ENCODE measurements at regions not wholly inside any gene's neighbourhood (a gene's known extent, or its start where the extent isn't known, plus 50 kb on each side); places are given as distances from the start of the nearest gene placed in this dataset.

- peaks cover 0 to 7% (median 0%) of the 10 kb centered on the region in 8 donors for H3K9me3 ChIP-seq
- WGBS, 5 donors: 86 to 92% (median 87%) methylated on average over 8 of the region's 8 CpGs
- peaks cover 0 to 11% (median 0%) of the 10 kb centered on the region in 7 donors for H3K27me3 ChIP-seq (replicated peaks in 1 of 7)
- H3K4me3 ChIP-seq: no peak overlapping the region
- DNase-seq: no peak
- no peaks in the 10 kb centered on the region for H3K36me3 ChIP-seq
- H3K27ac ChIP-seq: no peak overlapping the region
- TF ChIP-seq POLR2AphosphoS5 (IDR thresholded peaks at IDR 0.05) (no peak), POLR2A (IDR thresholded peaks at IDR 0.05) (no peak), CTCF (IDR thresholded peaks at IDR 0.05 in 8 of 11, conservative IDR thresholded peaks at IDR 0.05 in 3 of 11) (no peak)
- no peaks in the 10 kb centered on the region for H3K4me1 ChIP-seq
- intact Hi-C loops (cut with DNase I; ENCODE audit: low total_unique reads): no loop called here
These were observed 63.0 kb upstream of the EGFR start for GRCh38 chr7:54955696-54956420.

- Histone ChIP-seq H3K27me3 (replicated peaks in 1 of 7) (peaks cover 0 to 11% (median 0%) of the 10 kb centered on the region in 7 donors), H3K9me3 (no peaks in the 10 kb centered on the region), H3K36me3 (no peaks in the 10 kb centered on the region), H3K4me3 (no peak overlapping the region), H3K4me1 (no peaks in the 10 kb centered on the region), H3K27ac (no peak overlapping the region)
- DNase-seq: no peak
- intact Hi-C loops (cut with DNase I; ENCODE audit: low total_unique reads): no loop called here
- TF ChIP-seq POLR2A (IDR thresholded peaks at IDR 0.05): no peak
- no peak for TF ChIP-seq POLR2AphosphoS5 (IDR thresholded peaks at IDR 0.05)
- TF ChIP-seq CTCF (IDR thresholded peaks at IDR 0.05 in 8 of 11, conservative IDR thresholded peaks at IDR 0.05 in 3 of 11): no peak
- 88 to 93% (median 90%) methylated on average over 13 of the region's 13 CpGs for WGBS, 5 donors
These were observed 62.0 kb upstream of the EGFR start for GRCh38 chr7:54956865-54957264.

- Histone ChIP-seq H3K27me3 (replicated peaks in 1 of 7) (peaks cover 0 to 11% (median 0%) of the 10 kb centered on the region in 7 donors), H3K27ac (no peak overlapping the region), H3K9me3 (peaks cover 0 to 8% (median 0%) of the 10 kb centered on the region in 8 donors), H3K36me3 (no peaks in the 10 kb centered on the region), H3K4me1 (no peaks in the 10 kb centered on the region), H3K4me3 (no peak overlapping the region)
- WGBS, 5 donors: 56 to 68% (median 59%) methylated on average over 3 of the region's 3 CpGs
- intact Hi-C loops (cut with DNase I; ENCODE audit: low total_unique reads): no loop called here
- no peak for DNase-seq
- TF ChIP-seq POLR2AphosphoS5 (IDR thresholded peaks at IDR 0.05): no peak
- TF ChIP-seq POLR2A (IDR thresholded peaks at IDR 0.05): no peak
- TF ChIP-seq CTCF (IDR thresholded peaks at IDR 0.05 in 8 of 11, conservative IDR thresholded peaks at IDR 0.05 in 3 of 11): no peak
These were observed 58.3 kb upstream of the EGFR start for GRCh38 chr7:54960517-54960916.

GRCh38 chr7:54961391-54961790 is 57.4 kb upstream of the EGFR start:
- no peak for TF ChIP-seq POLR2AphosphoS5 (IDR thresholded peaks at IDR 0.05)
- TF ChIP-seq CTCF (IDR thresholded peaks at IDR 0.05 in 8 of 11, conservative IDR thresholded peaks at IDR 0.05 in 3 of 11): no peak
- no peak for TF ChIP-seq POLR2A (IDR thresholded peaks at IDR 0.05)
- Histone ChIP-seq H3K27me3 (replicated peaks in 1 of 7) (peaks cover 0 to 11% (median 0%) of the 10 kb centered on the region in 7 donors), H3K36me3 (no peaks in the 10 kb centered on the region), H3K4me3 (no peak overlapping the region), H3K27ac (no peak overlapping the region), H3K9me3 (peaks cover 0 to 8% (median 0%) of the 10 kb centered on the region in 8 donors), H3K4me1 (no peaks in the 10 kb centered on the region)
- intact Hi-C loops (cut with DNase I; ENCODE audit: low total_unique reads): no loop called here
- DNase-seq: no peak
- 73 to 84% (median 82%) methylated on average over 6 of the region's 6 CpGs for WGBS, 5 donors
